Dendritic cell treated with granulocyte-macrophage colony-stimulating factor and Interleukin-4, amounts not matched to agents 40 ng/mL and 50 ng/mL, for 4 days (primary cell): ENCODE measurements at regions not wholly inside any gene's neighbourhood (a gene's known extent, or its start where the extent isn't known, plus 50 kb on each side); places are given as distances from the start of the nearest gene placed in this dataset.

Experiments used
- H3K27ac Mint-ChIP-seq: one replicate; pipeline ENCODE4 v1.8.0; 2022; ENCODE audit warnings: mild to moderate bottlenecking, mixed read lengths
- H3K27me3 Mint-ChIP-seq: one replicate; pipeline ENCODE4 v1.8.0; 2022; ENCODE audit warnings: mild to moderate bottlenecking, mixed read lengths
- H3K36me3 Mint-ChIP-seq: one replicate; pipeline ENCODE4 v1.8.0; 2022; ENCODE audit warnings: low read depth, mixed read lengths
- H3K4me1 Mint-ChIP-seq: one replicate; pipeline ENCODE4 v1.8.0; 2022; ENCODE audit warnings: low read depth, mixed read lengths
- H3K4me3 Mint-ChIP-seq: one replicate; pipeline ENCODE4 v1.8.0; 2022; ENCODE audit warnings: mild to moderate bottlenecking, moderate library complexity, mixed read lengths
- H3K9me3 Mint-ChIP-seq: one replicate; pipeline ENCODE4 v1.8.0; 2022; ENCODE audit warnings: mixed read lengths
- intact Hi-C: fragments of 100-400 bp; cut with micrococcal nuclease; formaldehyde crosslinking; loops from one replicate; pipeline ENCODE4 v1.15.0; 2022

- Mint-ChIP-seq H3K4me3 (no peak overlapping the region), H3K27ac (no peak overlapping the region)
Observed at GRCh38 chr7:33849004-33849403, 56.3 kb upstream of the BMPER start.

GRCh38 chr7:33849971-33850559, 55.3 kb upstream of the BMPER start:
- Mint-ChIP-seq H3K27ac (no peak overlapping the region), H3K4me1 (peaks cover 5% of the 10 kb centered on the region), H3K4me3 (no peak overlapping the region), H3K9me3 (no peaks in the 10 kb centered on the region), H3K36me3 (no peaks in the 10 kb centered on the region), H3K27me3 (no peaks in the 10 kb centered on the region)
- intact Hi-C loops = no loop called here

More at GRCh38 chr7:33849004-33849403, 56.3 kb upstream of the BMPER start:
- intact Hi-C loops = no loop called here
- H3K4me1 Mint-ChIP-seq = no peaks in the 10 kb centered on the region
- no peaks in the 10 kb centered on the region for H3K36me3 Mint-ChIP-seq
- H3K27me3 Mint-ChIP-seq = no peaks in the 10 kb centered on the region
- no peaks in the 10 kb centered on the region for H3K9me3 Mint-ChIP-seq

GRCh38 chr7:33850768-33851167, 54.6 kb upstream of the BMPER start:
- Mint-ChIP-seq H3K4me1 (peaks cover 5% of the 10 kb centered on the region), H3K27me3 (no peaks in the 10 kb centered on the region), H3K4me3 (no peak overlapping the region), H3K9me3 (no peaks in the 10 kb centered on the region), H3K36me3 (no peaks in the 10 kb centered on the region), H3K27ac (no peak overlapping the region)
- intact Hi-C loops = no loop called here

GRCh38 chr7:33852838-33853237, 52.5 kb upstream of the BMPER start:
- peaks cover 5% of the 10 kb centered on the region for H3K4me1 Mint-ChIP-seq
- H3K27ac Mint-ChIP-seq = no peak overlapping the region
- H3K9me3 Mint-ChIP-seq = no peaks in the 10 kb centered on the region
- intact Hi-C loops = no loop called here
- no peaks in the 10 kb centered on the region for H3K36me3 Mint-ChIP-seq
- H3K27me3 Mint-ChIP-seq = no peaks in the 10 kb centered on the region
- no peak overlapping the region for H3K4me3 Mint-ChIP-seq

- Mint-ChIP-seq H3K36me3 (no peaks in the 10 kb centered on the region), H3K4me1 (peaks cover 5% of the 10 kb centered on the region), H3K9me3 (no peaks in the 10 kb centered on the region), H3K27me3 (no peaks in the 10 kb centered on the region), H3K27ac (no peak overlapping the region), H3K4me3 (no peak overlapping the region)
- intact Hi-C loops = no loop called here
Observed at GRCh38 chr7:33853361-33854062, 51.8 kb upstream of the BMPER start.

- H3K27me3 Mint-ChIP-seq = no peaks in the 10 kb centered on the region
- H3K9me3 Mint-ChIP-seq = no peaks in the 10 kb centered on the region
- no peak overlapping the region for H3K4me3 Mint-ChIP-seq
- no peak overlapping the region for H3K27ac Mint-ChIP-seq
- intact Hi-C loops = no loop called here
- H3K36me3 Mint-ChIP-seq = no peaks in the 10 kb centered on the region
- peaks cover 5% of the 10 kb centered on the region for H3K4me1 Mint-ChIP-seq
Observed at GRCh38 chr7:33854178-33854577, 51.2 kb upstream of the BMPER start.

GRCh38 chr7:33854801-33855350, 50.5 kb upstream of the BMPER start:
- intact Hi-C loops = no loop called here
- Mint-ChIP-seq H3K36me3 (no peaks in the 10 kb centered on the region), H3K27ac (no peak overlapping the region), H3K4me3 (no peak overlapping the region), H3K4me1 (peaks cover 5% of the 10 kb centered on the region), H3K9me3 (no peaks in the 10 kb centered on the region), H3K27me3 (no peaks in the 10 kb centered on the region)
